NCI-H1092 treated with DMSO at 0.1 percent for 48 hours (cell line): ENCODE measurements at regions not wholly inside any gene's neighbourhood (a gene's known extent, or its start where the extent isn't known, plus 50 kb on each side); places are given as distances from the start of the nearest gene placed in this dataset.
"Not testable (repeated sequence)": the region's sequence is repeated elsewhere in the genome, so short reads cannot be mapped to it uniquely, and the experiment has no call there.

Experiments used
- DNase-seq: peaks from one replicate; lab custom pipeline; 2025; lab: John Stamatoyannopoulos, UW

- DNase-seq = no peak
Observed at GRCh38 chr14:105876829-105877228, 350.4 kb downstream of the TMEM121 start.

GRCh38 chr14:105877645-105878044, 351.3 kb downstream of the TMEM121 start:
- DNase-seq = no peak

DNA sequence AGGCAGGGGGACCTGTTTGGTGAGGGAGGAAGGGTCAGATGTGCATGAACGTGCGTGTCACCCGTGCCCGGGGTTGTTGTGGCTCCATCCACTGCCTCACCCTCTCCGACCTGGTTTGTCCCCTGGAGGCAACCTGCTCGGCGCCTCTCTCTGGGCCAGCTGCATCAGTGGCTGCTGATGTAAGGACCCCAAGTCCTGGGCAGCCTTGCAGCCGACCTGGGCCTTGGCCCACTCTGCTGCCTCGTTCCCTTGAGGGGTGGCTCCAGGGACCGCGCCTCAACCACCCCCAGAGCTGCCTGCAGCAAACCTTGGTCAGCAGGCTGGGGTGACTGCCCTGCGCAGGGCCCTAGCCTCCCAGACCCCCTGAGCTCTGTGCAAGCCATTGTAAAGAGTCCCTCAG, 351.7 kb downstream of the TMEM121 start:
- no peak for DNase-seq

DNA sequence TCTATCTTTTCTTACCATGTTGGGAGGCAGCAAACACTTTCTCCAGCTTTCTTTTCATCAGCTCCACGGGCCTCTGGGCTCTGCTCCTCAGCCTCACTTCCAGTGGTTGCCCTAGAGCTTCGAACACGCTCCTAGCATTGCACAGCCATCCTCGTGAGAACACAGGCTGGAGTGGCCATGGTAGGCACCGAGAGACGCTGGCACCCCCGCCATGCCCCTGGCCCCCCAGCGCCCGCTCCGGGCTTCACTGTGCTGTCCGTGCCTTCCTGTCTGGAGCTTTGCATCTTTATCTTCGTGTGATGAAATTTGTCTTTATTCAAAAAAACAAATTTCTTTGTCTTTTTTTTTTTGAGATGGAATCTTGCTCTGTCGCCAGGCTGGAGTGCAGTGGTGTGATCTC, 352.2 kb downstream of the TMEM121 start:
- DNase-seq = no peak

- no peak for DNase-seq
Observed at GRCh38 chr14:105879503-105879866, 353.1 kb downstream of the TMEM121 start.

DNA sequence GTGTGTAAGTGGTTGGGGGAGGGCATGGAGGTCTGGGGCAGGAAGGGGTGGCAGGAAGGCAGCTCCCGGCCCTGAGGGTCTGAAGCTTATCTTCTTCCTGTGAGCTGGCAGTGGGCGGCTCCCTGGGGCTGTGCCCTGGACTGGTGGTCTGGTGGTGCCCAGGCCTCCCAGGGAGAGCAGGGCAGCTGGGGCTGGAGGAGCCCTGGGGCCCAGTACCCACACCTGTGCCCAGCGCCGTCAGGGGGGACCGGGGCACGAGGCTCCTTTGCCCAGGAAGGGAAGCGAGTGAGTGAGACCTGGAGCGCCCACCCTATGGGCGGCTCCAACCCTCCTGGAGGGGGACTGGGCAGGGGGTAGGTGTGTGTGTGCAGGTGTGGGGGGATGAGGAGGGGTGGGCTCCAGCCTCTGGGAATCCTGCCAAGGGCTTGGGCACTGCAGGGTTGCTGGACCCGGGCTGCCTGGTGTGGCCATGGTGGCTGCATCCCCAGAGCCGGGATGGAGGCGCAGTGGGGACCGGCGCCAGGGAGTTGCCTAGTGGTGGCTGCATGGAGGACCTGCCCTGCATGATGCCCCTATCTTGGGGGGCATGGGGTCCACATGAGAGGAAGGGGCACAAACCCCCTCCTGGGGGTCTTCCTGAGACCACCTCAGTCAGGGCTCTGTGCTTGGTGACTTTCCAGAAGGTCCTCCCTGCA, 353.6 kb downstream of the TMEM121 start:
- no peak for DNase-seq

DNA sequence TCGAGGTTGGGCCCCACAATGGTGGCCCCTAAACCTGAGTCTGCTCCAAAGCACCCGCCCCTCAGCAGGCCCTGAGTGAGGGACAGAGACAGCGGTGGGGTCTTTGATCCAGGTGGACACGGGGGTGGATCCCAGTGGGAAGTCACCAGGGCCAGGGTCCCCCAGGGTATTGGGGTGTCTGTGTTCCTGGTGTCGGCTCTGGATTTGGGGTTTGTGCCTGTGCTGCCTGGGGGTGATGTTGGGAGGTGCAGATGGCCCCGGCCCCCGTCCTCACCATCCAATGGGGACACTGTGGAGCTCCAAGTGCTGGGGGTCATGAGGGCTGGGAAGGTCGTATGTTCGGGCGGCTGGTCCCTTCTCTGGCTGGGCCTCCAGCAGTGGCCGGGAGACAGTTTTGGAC, 354.2 kb downstream of the TMEM121 start:
- no peak for DNase-seq

DNA sequence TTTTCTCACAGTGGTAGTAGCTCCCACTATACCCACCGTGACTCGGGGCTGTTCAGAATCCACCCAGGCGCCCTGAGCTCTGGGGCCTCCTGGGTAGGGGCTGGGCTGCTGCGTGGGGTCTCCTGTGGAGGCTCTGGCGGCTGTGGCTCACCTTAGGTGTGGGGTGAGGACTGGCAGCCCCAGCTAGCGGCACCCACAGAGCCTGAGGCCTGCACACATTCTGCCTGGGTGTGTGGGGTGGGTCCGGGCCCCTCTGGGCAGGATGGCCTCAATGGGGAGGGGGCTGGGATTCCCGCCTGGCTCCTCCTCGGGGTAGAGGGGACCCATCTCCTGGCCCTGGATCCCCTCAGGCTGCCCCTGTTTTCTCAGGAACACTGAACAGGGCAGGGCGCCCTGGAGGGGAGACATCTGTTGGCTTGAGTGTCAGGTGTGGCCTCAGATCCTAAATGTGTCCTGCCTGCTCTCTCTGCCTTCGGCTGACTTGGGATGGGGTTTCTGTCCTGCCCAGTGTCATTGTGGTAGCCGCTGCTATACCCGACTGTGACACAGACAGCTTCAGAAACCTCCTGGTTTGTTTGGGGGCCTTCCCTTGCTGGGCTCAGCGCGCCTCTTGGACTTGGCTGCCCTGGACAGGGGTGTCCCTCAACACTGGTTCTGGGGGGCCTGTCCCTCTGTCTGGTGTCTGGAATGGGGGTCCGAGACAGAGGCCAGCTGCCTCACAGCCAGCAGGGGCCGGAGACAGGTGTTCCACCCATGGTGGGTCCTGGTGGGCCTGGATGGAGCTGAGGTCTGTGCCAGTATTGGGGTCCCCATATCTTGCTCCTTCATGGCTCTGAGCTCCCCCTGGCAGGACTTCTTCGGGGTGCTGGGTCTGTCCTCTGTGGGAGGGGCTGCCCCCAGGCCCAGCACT, 354.9 kb downstream of the TMEM121 start:
- no peak for DNase-seq

- DNase-seq = not testable (repeated sequence)
Observed at GRCh38 chr14:105882011-105882410, 355.6 kb downstream of the TMEM121 start.

- no peak for DNase-seq
Observed at GRCh38 chr14:105882626-105883025, 356.2 kb downstream of the TMEM121 start.

GRCh38 chr14:105883066-105884005, 357.0 kb downstream of the TMEM121 start:
- DNase-seq = no peak

GRCh38 chr14:105884192-105884807, 357.9 kb downstream of the TMEM121 start:
- DNase-seq = not testable (repeated sequence)

DNA sequence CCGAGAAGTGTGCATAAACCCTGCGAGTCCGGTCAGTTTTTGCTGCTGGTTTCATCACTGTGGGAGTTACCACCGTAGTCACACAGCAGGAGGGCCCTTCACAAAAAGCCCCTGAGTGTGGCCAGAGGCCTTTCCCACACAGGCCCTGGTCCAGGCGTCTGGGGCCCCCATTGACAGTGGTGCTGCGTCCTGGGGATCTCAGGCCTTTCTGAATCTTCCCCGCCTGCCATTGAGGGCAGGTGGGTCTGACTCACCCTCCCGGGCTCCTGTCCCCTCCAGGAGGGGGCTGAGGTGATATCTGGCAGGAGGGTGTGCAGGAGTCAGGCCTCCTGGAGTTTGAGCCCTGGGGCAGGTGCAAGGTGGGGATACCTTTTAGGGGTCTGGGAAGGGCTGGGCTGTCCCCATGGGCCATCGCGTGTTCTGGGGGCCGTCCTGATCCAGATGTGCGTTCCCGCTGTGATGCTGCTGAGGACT, 358.5 kb downstream of the TMEM121 start:
- no peak for DNase-seq

- no peak for DNase-seq
Observed at GRCh38 chr14:105885561-105886320, 359.4 kb downstream of the TMEM121 start.

DNA sequence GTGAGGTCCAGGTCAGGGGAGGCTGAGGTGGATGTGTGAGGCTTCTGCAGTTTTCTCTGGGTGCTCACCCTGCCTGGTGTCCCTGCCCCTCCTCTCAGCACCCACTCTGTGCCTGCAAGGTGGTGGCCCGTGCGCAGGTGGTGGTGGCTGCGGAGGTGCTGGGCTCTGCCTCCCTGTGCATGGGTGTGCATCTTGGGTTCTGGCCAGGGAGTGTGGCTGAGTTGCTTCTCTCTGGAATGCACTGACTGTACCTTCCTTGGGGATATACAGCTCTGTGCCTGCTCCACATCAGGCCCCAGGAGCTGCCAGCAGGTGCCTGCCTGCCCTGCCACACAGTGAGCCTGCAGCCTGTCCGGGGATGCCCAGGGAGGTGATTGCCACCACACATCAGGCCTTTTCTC, 360.4 kb downstream of the TMEM121 start:
- not testable (repeated sequence) for DNase-seq

DNA sequence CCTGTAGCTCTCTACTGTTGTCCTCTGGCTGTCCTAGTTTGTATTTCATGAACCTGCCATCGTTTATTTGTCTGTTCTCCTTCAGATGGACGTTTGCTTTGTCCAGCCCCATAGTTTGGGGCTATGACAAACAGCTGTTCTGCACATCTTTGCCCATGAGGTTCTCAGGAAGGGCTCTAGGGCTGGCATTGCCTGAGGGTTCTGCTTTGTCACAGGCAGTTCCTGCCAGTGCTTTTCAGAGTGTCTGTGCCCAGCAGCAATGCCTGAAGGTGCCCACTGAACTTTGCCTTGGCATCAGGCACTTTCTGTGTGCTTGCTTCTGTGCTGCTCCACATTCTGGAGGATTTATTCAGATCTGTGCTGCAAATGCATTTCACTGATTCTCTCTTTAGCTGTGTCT, 361.3 kb downstream of the TMEM121 start:
- DNase-seq = no peak

DNA sequence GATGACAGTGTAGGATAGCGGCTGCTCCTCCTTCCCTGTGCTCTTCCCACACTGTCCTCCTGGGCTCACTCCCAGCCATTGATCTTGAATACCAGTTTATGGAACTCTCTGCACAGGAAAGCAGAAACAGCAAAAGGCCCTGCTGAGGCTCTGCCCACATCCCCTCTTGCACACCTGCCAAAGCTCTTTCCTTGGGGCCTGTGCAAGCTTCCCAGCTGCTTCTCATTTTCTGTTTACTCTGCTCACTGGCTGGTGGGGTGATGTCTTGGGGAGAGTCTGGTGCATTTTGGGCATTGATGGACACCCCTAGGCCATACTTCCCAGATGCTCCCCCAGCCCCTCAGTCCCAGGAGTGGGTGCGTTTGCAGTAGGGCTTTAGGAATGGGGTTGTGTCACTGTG, 361.8 kb downstream of the TMEM121 start:
- DNase-seq = no peak

DNA sequence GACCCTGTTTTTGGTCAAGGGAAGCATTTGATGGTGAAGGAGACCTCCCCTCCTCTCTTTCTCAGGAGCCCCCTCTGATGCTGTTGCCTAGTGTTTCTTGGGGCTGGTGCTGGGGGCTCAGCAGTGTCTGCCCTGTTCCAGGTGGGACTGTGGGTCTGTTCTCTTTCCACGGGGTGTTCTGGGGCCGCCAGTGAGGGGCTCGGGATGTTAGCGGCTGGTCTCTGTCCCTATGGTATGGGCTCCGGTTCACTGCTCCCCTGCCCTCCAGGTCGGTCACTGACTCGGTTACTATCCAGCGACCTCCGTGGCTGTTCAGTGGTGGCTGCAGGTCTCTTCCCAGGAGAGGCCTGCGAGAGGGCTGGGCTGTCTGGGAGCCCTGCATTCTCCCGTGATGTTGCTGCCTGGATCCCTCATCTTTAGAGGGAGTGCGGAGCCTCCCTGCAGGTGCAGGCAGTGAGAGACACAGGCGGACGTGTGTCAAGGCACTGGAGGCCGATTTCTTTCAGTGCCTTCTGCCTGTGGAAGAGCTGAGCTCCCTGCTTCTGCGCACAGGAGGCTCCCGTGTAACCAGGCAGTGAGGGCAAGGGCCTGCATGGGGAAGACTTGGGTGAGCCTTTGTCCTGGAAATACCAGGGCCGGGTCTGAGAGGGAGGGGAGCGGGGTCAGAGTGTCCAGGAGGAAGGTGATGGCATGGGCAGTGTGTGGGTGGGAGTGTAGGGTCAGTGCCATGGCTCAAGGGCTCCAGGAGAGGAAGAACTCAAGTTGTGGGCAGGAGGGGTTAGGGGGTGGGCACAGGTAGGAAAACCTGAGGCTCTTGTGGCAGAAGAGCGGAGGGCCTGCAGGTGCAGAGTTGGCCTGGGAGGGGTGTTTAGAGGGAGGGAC, 362.6 kb downstream of the TMEM121 start:
- no peak for DNase-seq

DNA sequence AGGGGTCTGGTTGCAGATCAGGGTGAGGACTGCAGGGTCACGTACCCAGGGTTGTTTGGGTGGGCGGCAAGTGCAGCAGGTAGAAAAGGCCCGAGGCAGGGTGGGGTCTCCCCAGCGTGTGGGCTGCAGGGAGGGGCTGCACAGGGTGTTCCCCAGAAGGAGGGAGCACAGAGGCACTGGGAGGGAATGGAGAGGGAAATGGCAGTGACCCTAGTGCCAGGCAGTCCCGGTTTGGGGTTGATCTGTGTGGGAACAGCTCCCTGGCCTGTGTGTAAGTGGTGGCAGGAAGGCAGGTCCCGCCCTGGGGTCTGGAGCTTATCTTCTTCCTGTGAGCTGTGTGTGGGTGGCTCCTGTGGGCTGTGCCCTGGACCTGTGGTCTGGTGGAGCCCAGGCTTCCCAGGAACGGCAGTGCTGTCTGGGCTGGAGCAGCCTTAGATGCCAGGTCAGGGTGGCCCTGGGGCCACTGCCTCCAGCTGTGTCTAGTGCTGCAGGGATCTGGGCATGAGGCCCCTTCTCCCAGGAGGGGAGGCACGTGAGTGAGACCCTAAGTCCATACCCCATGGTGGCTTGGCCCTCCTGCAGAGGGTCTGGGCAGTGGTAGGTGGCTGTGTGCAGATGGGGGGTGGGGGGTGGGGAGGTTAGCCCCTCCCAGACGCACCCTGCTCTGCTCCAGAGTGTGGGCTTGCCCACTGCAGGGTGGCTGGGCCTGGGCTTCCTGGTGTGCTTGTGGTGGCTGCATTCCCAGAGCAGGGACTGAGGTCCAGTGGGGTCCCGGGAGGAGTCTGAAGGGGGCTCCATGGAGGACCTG, 363.5 kb downstream of the TMEM121 start:
- DNase-seq = no peak
